Amniotic stem cell (primary cell): ENCODE measurements at regions not wholly inside any gene's neighbourhood (a gene's known extent, or its start where the extent isn't known, plus 50 kb on each side); places are given as distances from the start of the nearest gene placed in this dataset.
A peak's percentile ranks its signal among the peaks of the same experiment; 100 is the strongest.

Experiments
- DNase-seq: peaks from one replicate; lab custom pipeline; 2025; lab: John Stamatoyannopoulos, UW

DNA sequence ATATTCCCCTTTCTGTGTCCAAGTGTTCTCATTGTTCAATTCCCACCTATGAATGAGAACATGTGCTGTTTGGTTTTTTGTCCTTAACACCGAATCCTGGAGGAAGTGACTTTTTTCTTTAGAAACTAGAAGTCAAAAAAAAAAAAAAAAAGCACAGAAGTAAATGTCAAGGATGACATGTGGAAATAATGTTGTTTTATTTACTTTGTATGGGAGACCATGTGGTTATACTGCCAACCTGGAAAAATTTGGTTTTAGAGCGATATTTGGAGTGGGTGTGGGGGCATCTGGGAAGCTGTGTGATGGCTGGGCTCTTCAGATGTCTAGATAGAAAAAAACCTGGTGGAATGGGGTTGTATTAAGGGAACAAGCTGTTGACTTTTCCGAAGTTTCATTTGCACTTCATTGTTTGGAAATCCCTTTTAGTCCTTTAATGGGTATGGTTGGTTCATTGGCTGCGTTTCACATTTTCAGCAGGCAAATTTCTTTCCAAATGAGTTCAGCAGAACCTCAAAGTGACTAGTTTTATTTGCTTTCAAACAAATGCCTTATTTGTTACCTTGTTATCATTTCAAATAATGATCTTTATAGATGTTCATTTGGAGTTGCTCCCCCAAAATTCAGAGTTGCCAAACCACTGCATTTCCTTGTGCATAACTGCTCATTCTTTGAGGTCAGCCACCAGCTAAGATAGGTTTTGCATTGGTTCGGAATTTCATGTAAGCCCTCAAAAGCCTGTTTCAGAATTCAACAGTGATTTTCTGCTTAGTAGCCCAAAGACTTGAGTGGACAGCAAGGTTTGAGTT, 508.2 kb downstream of the METTL15 start:
- no peak for DNase-seq

DNA sequence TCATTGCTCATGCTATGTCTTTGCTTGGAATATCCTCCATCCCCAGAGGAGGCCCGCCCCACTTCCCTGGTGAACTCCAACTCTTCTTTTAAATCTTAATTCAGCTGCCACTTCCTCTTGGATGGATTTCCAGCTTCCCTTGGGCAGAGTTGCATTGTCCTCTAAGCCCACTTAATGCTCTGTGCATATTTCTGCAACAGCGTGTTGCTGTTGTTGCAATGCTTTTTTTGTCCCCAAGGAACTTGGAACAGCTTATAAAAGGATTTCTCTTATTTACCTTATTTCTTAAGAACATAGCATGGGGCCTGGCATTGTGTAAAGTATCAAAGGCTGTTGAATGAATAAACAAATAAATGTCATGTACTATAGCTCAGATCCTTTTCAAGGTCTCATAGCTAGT, 507.4 kb downstream of the METTL15 start:
- DNase-seq: no peak

DNA sequence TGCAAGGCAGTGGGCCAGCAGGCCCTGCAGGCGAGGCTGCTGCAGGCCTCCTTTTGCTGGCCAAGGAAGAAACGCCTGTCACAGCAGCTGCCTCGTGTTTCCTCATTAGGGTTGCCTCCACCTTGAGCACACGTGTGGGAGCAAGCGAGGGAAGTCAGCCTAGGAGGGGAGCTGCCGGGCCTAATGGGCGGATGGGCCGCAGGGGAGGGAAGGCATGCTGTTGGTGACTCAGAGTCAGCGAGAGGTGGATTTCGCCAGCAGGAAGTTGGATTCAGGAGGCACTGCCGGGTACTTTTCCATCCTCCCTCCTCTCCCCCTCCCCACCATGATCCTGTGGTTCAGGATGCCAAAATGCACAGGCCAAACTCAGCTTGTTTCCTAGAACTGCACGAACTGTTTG, 498.7 kb downstream of the METTL15 start:
- no peak for DNase-seq

DNA sequence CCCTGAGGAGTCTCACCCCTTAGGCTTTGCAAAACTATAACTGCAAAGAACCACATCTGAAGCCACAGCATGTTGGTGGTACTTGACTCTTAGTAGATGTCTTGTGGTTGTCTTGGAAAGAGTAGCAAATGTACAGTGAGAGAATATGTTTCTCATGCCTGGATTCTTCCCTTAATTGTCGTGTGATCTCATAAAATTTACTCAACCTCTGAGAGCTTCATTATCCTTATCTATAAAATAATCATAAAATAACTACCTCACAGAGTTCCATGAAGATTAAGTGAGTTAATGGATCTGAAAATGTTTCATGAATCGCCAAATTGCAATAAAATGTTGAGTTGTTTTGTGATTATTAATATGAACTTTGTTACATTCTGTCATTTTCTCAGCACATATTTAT, 491.5 kb downstream of the METTL15 start:
- DNase-seq: no peak

DNA sequence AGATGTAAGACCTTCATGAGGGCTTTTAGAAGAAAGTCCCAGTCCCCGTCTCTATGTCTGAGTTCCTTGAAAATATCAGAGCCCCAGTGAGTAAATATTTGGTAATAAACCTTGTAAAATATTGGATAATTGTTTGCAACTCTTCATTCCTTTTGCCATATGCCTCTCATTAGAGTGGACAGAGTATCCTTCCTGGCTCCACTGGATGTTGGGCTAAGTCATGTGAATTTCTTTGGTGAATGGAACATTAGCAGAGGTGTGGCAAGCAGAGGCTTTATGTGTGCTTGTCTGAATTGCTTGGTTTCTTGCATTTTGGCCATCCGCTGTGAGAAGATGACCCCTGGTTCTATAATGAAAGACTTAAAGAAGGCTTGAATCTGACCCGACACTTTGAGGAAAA, 490.3 kb downstream of the METTL15 start:
- DNase-seq: no peak

DNA sequence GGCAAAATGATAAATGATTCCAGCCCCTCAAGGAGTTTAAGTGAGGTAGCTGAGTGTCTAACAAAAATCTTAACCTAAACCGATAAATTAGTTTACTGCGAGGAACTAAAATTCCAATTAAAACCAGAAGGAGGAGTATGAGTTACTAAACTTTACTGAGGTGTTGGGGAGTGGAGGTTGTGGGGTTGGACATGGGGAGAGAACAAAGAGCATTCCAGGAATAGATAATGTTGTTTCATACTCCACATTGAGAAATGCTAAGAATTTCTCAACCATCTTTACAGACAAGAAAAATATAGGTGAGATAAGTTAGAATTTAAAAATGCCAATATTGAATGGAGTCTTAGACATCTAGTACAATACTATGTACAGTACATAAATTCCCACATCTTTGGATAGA, 488.6 kb downstream of the METTL15 start:
- no peak for DNase-seq

DNA sequence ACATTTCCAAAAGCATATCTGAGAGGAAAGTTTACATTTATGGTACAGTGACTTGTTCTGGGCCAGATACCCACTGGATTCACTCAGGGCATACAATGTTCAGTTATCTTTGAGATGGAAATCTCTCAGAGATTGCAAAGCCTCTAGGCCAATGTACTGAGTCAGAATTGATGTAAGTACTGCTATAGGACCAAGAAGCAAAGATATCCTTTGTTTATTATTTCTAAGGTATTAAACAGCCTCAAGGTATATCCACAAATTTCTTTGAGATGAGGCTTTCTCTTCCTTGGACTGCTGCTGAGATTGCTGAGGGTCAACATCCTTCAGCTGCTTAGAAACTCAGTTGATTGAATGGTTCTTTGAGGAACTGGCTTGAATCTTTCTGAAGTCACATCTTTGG, 484.0 kb downstream of the METTL15 start:
- DNase-seq: no peak

DNA sequence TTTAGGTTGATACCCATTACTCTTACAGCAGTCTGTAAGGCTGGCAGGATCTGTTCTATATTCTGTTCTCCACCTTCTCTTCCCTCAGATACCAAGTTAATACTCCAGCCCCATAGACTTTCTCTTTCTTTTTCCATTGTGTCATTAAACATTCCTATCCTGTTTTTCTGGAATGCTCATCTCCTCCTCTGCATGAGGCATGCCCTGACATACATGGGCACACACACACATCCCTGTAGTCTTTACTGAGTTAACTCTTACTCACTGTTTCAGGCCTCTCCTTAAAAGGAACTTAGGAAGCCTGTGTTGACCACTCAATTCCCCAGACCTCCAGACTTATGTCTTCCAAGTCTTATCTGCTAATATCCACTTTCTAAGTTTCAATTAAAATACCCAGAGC, 476.8 kb downstream of the METTL15 start:
- no peak for DNase-seq

DNA sequence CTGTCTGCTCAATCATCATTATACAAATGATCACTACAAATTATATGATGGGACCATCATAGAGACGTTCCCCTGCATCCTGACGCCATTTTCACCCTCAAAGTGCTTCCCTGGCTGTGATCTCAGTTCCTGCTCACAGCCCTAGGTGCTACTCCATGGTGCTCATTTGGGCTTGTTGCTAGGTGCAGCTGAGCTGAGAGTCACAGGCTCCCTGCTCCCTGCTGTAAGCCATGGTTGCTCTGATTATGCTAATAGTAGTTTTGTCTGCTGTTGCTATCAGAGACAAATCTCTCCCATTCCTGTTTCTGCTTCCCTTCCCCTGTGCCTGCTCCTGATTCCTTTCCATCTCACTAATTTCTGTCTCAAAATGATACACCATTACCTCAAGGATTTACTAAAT, 474.3 kb downstream of the METTL15 start:
- DNase-seq: no peak

DNA sequence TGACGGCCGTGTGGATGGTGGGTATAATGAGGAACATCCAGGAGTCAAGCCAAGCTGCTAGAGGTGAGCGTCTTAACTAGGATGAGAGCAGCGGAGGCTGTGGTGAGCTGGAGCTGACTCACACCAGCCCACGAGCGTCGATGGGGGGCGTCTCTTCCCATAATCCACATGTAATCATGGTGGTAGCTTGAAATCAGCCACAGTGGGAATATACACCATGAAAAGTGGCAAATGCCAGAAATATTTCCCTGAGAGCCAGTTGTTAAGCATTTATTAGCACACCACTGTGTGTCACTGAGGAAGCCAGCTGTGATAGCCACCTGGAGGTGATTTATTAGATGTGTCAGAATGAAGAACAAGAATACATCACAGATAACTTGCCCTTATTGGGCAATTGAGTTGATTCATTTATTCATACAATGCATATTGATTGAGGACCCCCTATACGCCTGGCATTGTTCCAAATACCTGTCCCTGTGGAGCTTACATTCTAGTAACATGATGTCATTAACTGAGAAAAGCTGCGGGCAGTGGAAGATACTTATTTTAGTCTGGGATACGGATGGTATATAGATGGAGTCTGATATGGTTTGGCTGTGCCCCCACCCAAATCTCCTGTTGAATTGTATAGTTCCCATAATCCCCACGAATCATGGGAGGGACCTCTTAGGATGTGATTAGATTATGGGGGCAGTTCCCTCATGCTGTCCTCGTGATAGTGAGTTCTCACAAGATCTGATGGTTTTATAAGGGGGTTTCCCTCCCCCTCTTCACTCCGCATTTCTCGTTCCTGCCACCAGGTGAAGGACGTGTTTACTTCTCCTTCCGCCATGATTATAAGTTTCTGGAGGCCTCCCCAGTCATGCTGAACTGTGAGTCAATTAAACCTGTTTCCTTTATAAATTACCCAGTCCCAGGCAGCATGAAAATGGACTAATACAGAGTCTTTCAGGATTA, 473.4 kb downstream of the METTL15 start:
- DNase-seq: no peak

DNA sequence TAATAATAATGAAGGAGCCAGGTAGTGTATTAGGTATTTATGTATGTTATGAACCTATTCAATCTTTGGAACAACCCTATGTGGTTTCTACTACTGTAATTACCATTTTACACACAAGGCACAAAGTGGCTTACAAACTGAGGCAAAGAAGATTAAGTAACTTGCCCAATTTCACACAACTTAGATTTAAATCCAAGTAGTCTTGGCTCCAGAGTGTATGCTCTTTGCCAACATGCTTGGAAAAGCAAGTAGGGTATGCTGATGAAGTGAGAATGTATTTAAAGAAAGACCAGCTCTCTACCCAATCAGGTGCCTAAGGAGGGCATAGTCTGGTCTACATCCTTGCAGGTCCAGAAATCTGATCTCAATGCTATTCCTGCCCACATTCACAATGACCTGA, 463.2 kb downstream of the METTL15 start:
- no peak for DNase-seq

DNA sequence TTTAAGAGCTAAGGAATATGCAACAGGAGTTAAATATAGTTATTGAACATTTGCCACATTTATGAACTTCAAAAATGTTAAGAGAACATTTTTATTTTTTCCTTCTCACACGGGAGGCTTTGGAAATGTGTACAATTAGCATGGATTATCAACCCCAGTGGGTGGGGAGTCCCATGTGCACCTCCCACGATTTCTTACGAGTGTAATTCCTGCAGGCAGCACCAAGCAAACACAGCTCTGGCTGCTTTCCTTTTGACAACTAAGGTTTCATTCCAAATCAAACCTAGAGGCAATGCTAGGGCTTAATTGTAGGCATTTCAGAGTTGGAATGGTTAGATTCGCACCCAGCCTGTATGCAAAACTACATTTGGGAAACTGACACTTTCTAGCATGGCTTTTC, 460.9 kb downstream of the METTL15 start:
- DNase-seq: no peak

DNA sequence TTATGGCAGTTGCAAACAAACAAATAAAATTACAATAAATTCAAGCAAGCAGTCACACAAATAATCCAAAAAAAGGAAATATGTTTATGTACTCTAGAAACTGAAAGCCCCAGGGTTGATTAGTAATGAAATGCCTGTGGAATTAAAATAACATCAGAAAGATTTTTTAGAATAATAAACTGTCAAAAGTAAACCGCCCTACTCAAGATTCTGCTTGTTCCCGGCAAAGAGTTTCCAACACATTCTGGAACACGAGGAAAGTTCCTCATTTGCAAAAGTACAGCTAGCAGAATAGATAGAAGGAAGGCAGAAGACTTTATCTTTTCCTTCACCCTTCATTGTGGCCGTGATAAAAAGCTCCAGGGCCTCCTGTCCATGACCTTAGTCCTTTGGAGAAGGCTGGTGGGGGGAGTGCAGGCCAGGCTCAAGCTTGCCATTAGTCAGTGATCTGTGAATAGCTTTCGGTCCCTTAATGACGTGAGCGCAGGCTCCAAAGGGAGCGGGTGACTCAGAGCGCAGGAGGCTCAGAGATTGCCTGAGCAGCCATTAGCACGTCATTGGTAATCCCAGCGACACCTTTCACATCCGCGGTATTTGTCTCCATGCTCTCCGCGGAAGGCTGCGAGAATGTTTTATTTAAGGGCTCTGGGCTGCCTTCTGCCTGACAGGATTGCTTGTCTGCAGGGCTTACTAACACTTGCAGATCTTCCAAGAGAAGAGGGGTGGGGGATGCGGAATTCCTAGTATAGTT, 458.3 kb downstream of the METTL15 start:
- DNase-seq: peak; percentile 86

DNA sequence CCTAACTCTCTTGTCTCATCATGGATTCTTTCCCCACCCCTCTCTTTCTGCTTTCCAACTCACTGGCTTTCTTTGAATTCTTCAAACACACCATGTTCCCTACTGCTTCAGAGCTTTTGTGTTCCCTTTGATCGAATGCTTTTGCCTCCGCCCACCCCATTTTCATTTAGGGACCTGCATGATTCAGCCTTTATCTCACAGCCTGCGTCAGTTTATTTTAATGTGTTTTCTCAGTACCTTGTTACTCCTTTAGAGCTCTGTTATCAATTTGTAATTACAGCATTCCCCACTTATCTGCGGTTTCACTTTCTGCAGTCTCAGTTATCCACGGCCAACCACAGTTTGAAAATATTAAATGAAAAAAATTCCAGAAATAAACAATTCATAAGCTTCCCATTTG, 451.3 kb downstream of the METTL15 start:
- no peak for DNase-seq

DNA sequence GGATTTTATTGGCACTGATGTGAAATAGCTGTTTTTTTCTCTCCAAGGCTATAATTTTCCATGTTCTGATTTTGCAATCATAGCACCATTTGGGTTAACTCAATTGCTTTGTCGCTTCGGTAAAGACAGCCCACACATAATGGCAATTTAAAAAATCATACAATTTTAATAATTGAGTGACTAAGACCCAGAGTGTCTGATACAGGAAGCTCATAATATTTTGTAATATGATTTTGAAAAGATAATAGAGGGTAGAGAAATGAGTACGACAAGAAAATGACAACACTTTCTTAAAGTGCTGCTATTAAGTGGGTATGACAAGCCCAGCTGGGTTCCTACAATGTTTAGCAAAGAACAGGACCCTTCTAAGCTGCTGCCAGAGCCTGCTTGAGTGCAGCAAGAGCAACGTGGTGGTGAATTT, 439.1 kb downstream of the METTL15 start:
- no peak for DNase-seq

DNA sequence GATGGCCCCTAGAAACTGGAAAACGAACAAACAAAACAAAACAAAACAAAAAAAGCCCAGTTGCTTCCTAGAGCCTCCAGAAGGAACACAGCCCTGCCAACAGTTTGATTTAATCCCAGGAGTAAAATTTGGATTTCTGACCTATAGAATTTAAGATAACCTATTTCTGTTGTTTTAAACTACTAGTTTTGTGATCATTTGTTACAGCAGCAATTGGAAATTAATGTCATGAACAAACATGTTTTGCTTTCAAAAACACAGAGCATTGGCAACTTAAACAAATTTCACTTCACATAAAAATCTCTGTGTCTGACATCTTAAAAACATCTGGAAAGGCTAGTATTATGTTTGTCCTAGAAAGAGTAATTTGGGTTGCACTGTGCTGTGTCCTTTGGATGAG, 437.3 kb downstream of the METTL15 start:
- DNase-seq: no peak

DNA sequence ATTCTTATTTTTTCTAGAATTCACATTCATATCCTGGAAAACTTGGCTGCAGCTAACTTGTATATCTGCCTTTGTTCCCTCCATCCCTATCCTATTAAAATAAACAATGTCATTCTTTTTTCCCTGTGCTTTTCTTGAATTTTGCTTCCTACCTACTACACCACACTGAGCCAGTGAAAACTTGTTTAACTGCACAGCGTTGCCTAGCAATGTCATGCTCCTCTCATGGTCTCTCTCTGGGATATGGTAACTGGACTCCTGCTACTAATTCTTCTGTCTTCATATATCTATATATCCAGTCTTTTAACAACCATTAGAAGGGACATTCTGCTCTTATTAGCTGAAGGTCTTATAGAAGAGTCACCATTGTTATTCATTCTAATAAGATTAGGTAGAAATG, 434.4 kb downstream of the METTL15 start:
- DNase-seq: no peak

DNA sequence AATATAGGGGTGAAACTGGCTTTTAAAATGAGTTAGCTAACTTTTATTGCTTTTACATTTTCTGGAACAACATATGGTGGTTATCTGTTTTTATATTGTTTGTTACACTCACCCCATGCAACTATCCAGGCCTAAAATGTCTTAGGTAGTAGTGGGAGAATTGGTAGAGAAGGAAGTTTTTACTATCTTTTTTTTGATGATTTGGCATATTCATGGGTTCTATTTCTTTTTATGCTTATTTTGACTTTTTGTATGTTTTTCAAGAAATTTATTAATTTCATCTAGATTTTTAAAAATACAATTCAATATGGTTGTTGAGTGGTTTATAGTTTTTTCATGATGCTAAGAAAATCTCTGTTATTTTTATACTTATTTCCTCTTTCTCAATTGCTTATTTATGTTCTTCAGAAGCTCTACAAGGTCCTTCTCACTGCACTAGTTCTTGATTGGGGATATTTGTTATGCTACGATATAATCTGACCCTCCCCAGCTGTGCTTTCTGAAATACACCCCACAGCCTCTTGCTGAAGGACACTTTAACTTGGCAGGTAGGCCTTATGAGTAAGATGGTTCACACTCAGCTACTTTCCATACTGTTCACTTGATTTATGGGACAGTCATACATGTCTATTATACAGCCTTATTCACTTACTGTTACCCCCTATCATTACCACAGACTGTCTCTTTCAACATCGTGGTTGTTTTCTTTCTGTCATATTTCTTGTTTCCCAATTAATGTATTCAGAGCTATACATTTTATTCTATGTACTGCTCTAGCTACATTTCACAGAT, 431.2 kb downstream of the METTL15 start:
- DNase-seq: no peak

DNA sequence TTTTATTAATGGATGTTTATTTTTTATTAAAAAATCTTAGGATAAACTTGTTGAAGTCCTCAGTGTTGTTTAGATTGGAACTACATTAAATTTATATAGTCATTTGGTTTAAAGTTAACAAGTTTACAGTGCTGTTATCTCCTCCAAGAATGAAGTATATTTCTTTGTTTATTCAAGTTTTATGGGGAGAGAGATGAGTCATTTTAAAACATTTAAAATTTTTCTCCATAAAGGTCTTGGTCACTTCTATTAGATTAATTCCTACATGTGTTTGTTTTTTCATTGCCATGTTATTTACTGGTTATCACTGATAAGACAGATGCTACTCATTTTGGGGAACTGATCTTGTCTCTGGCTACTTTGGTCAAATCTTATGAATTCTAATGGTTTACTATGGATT, 429.6 kb downstream of the METTL15 start:
- no peak for DNase-seq

DNA sequence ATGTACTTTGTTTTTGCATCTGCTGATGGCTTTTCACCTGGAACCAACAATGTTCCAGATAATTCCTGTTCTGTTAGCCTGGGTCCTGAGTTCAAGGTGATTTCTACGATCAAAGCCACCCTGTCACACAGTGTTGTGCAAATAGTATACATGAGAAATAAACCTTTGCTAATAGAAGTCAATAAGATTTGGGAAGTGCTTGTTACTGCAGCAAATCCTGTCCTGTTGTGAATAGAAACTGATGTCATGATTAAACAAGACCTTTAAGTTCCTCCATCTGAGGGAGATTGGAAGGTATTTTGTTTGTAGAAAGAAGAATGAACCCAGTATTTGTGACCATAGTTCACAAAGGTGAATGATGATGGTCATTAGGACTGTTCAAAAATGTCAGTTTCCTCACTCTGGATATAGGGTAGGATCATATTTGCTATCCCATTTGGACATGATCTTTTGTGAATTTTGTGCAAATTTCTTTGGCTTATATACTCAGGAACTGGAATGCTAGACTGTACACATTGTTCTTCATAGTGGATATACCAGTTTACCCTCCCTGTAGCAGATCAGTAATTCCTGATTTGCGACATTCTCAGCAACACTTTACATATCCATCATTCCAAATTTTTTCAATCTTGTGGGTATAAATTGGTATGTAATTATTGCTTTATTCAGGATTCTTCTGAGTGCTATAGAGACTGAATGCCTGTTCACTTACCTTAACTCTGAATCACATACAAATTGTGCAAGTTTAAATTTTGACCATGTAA, 428.5 kb downstream of the METTL15 start:
- DNase-seq: no peak

DNA sequence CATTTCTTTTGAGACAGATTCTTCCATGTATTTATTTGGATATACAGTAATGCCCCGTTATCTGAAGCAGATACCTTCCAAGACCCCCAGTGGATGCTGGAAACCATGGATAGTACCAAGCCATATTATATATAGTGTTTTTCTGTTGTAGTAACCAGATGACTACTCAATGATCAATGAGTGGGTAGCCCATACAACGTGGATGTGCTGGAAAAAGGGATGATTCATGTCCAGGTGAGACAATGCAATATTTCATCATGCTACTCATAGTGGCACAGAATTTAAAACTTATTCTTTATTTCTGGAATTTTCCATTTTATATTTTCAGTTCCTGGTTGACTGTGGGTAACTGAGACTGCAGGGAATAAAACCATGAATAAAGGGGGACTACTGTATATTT, 427.5 kb downstream of the METTL15 start:
- DNase-seq: no peak
